Dermis microvascular lymphatic vessel endothelial cell (primary cell): ENCODE measurements at regions not wholly inside any gene's neighbourhood (a gene's known extent, or its start where the extent isn't known, plus 50 kb on each side); places are given as distances from the start of the nearest gene placed in this dataset.
"Not testable (repeated sequence)": the region's sequence is repeated elsewhere in the genome, so short reads cannot be mapped to it uniquely, and the experiment has no call there.

Experiments used
- DNase-seq, 2 donors: peaks; one replicate each; pipeline versions ENCODE4 v3.0.0 to v3.0.0-alpha.2; 2010; ENCODE audit warnings: low read depth in 2 of 2

DNA sequence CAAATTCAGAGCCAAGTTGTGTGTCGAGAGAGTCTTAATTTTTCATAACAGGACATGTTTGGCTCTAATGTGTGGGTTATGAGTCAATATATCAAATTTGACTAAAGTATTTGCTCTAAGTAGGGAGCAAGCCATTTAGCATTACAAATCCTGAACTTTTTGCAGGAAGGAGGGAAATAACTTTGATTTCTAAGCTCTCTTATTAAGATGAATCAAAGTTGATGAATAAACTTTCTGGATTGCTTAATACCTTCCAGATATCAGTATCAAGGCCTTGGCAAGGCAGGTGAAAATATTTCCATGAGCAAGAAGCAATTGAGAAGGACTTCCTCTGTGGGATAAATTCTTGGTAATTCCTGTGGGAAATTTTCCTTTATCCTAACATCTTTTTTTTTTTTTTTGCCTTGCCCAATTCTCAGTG, 258.8 kb downstream of the AHR start:
- no peak for DNase-seq

DNA sequence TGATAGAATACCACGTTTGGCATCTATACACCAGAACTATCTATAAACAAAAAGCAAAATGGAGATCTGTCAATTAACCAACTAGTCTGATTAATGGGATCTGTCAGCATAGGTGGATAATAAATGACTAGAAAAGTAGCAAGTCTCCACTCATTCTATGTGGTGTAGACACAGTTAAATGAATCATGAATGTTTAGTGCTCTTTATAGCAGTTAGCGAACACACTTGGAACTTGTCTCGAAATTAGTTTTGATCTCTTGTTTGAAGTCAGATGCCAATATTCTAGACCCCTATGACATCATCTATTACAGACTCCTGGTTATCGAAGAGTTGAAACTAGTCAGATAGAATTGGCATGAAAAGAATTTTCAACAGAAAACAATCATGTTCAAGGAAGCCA, 259.7 kb downstream of the AHR start:
- no peak for DNase-seq

DNA sequence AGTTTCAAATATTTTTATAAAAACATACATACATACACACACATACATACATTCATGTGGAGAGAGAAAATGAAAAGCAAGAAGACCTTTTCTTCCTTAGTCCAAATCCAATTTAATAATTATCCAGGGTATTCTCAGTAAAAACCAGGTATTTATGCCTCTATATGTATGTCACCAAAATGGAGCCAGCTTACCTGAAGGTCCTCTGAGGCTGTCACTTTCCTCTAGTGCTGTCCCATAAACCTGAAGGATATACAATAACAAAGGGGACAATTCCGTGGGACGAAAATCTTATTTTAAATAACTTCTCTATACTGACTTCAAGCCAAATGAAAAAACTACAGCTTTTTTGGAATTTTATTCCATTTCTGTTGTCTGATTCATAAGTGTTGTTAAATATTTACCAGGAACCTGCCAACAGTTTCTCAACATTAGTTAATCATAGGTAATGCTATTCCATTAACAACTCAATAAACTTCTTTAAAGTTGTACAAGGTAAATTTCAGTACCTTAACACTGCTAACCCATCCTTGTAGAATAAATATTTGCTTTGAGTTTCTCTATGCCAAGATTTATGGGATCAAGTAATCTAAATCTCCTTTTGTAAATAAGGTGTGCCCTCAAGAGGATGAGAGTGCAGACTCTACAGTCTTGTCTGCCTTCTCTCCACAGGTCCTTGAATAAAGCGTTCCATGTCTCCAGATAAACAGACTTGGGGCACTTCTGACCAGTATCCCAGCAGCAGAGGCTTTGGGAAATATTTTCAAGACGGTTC, 260.3 kb downstream of the AHR start:
- DNase-seq: no peak

DNA sequence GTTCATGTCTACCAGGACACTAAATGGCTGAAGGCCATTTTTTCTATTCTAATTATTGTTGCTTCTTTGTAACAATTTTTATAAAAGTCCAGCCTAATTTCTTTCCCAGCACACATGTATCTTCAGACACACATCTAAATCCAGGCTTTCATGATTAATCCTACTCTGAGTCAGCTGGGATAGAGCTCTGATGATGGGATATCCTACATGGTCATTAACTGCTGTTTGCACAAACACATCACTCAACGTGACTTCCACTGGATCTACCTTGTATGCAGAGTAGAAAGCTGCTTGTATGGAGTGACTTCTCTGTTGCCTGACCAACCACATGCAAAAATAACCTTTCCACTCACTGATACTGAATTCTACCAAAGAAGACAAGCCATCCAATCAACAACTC, 260.9 kb downstream of the AHR start:
- DNase-seq: no peak

DNA sequence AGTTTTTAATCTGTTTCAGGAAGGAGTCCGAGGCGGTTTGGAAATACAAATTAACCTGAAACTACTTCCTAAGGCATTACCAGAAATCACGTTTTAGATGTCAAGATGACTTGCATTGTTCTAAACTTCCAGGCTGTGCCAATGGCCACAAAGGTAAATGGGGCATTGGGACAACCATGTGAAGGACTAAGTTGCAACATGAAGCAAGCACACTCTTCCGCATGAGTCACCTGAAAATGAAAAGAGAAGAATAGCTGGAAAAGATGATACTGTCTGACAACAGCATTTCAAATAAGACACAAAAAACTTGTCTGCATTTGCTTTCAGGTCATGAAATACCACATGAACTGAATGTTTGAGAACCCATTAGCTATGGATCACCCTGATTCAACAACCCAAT, 262.1 kb downstream of the AHR start:
- DNase-seq: no peak

DNA sequence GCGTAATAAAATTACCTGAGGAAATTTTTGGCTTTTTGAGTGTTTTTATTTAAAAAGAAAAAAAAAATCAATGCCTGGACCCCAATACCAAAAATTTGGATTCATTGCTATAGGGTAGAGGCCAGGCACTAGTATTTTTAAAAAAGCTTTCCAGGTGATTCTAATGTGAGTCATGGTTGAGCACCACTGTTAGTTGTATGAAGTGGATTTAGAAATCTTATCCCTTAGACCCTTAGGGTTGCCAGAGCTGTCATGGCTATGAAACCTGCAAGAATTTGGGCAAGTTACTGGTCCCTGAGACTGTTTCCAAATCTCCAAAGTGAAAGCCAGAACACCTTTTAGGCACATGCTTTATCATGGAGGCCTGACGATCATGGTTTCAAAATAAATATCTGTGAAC, 262.5 kb downstream of the AHR start:
- no peak for DNase-seq

DNA sequence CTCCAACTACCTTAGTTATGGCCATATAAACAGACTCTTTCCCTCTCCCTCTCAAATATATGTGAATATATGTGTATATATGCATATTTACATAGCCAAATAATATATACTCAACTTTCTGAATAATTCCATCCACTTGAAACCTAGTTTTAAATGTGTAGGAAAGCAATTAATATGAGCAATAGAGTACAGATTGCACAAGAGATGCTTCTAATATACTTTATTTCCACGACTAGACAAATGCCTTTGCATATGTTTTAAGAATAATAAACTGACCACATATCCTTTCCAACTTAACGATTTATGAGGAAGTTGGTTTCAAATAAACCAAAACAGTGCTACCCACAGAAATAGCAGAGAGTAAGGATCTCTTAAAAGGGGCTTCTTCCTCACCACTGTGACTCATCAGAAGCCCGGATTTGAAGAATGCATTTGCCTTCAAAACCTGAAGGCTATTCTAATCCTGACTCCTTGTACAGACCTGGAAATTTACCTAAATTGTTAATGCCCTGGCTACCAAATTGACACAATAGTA, 266.3 kb downstream of the AHR start:
- no peak for DNase-seq

DNA sequence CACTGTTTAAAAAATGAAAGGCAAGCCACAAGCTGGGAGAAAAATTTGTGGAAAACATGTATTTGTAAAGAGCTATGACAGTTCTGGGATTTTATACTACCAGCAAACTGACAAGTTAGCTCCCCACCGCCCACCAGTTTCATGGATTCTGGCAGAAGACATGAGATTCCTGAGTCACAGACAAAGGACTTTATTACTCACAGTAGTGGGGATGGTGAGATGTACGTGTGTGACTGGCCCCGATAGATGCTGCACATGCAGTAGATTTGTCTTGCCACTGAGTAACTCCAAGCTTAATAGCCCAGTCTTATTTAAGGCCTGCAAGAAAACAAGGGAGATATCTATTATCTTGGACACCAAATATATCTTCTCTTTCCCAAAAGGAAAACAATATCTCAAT, 281.7 kb downstream of the AHR start:
- DNase-seq: no peak

DNA sequence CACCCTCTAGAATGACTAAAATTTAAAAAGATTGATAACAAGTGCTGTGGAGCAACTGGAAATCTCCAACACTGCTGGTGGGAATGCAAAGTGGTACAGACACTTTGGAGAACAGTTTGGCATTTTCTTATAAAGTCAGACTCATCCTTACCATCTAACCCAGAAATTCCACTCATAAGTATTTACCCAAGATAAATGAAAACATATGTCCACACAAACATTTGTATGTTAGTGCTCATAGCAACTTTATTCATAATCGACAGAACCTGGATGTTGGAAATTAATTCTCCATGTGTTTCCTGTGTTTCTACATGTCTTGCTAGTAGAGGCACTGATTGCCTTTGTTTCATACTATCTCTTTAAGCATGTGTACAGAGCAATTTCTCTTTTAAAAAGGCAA, 282.4 kb downstream of the AHR start:
- DNase-seq: no peak

DNA sequence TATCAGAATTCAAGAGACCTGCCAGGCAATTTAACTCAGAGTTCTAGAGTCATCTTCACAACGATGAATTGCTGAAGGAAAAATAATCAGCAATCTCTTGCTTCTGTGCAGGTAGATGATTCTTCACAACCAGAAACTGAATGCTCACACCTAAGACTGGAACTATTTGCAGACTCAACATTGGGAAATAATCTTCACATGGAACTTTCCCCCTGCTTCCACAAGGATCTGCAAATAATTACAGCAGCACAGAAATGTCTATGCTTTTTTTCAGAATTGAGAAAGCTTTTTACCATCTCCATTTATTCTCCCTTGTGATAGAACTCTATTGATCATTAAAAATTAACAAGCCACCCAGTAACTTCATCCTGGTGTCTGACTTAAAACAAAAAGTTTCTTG, 282.8 kb downstream of the AHR start:
- DNase-seq: no peak

DNA sequence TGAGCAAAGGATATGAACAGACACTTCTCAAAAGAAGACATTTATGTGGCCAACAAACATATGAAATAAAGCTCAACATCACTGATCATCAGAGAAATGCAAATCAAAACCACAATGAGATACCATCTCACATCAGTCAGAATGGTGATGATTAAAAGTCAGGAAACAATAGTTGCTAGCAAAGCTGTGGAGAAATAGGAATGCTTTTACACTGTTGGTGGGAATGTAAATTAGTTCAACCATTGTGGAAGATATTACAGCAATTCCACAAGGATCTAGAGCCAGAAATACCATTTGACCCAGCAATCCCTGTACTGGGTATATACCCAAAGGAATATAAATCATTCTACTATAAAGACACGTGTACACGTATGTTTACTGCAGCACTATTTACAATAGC, 284.2 kb downstream of the AHR start:
- not testable (repeated sequence) for DNase-seq

DNA sequence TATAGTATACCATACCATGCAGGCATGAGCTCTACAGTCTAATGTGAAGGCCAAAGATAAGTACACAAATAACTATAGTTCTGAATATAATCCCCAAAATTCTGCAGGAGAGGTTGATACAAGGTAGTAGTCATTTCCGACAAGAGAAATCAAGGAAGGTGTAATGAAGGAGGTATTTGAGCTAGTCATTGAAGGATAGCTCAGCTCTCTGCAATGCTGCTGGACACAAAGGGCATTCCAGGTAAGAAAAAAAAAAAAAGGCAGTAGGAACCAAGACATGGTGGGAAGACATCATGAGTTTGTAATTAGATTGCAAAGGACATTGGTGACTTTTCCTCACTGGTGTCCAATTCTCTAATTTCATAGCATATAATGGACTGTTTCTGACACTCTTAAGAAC, 285.3 kb downstream of the AHR start:
- no peak for DNase-seq

DNA sequence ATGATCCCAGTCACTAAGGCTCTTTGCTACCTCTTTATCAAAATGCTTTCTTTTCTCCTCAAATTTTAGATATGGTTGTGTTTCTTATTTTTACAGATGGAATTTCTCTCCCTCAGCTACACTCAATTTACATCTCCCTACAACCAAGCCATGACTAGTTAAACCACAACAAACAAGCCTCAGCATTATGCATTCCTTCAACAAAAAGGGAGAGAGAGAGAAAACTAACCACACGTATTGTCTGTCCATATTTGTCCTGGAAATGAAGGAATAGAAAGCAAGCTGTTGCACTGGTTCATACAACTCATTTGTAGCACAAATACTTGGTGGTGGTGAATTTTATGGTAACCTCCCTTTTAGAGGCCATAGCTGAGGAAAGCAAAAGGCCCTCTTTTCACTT, 286.4 kb downstream of the AHR start:
- no peak for DNase-seq

DNA sequence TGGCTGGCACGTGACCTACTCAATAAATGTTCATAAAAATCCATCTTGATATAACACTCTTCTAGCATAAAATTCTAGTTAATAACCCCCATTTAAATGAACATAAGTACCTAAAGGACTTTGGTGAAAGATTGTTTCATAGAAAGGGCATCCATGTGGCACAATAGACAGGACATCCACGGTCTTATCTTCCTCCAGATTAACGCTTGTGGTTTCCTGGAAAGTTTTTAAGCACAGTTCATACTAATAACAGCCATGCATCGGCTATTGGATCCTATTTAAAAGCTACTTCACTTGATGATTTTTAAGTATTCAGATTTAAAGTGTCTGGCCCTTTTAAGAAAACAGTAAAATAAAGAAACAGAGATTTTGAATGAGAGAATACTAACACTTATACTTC, 288.3 kb downstream of the AHR start:
- no peak for DNase-seq

DNA sequence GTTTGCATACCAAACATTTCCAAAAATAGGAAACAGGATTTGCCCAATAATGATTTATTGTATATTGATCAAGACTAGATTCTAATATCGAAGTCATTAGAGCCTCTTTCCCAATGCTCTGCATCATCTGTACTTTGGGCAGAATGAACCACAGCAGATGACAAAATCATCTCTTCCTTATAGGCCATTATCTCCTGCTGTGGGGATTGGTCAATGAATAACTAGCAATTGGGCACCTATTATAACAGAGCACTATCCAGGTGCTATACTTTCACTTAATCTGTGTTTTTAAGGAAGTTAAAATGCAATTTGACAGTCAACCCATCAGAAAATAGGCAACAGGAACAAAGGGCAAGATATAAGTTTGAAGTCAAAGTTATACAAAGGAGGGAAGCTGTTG, 290.3 kb downstream of the AHR start:
- no peak for DNase-seq

DNA sequence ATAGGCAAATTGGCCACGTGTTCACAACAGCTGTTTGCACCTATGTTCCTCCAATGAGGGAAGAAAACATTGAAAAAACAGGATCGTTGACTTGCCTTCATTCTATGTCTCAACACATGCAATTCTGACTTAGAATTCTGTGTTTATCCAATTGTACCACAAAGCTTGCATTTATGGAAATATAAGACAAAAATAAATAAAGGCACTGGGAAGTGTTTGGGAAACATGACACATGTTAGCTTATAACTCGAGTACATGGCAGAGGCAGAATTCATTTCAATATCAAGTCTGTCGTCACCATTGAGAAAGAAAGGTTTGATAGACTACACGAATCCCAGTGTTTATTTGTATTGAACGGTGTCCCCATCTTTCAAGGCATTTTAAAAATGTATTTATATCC, 291.2 kb downstream of the AHR start:
- no peak for DNase-seq

DNA sequence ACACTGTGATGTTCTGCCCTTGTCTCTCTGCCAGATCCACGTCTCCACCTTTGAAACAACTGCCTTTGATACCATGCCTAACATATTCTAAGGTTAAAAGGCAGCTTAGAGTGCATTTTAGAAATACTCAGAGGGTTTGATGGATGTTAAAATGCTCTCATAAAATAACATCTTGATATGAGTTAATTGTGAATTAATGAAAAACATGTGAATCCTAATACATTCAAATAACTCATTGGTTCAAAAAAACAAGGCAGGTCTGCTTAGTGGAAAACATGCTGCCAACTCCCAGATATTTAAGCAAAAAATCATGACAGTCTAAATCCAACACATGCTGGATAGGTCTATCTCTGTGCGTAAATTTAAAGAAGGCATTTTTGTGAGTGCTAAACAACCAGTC, 291.8 kb downstream of the AHR start:
- DNase-seq: no peak

DNA sequence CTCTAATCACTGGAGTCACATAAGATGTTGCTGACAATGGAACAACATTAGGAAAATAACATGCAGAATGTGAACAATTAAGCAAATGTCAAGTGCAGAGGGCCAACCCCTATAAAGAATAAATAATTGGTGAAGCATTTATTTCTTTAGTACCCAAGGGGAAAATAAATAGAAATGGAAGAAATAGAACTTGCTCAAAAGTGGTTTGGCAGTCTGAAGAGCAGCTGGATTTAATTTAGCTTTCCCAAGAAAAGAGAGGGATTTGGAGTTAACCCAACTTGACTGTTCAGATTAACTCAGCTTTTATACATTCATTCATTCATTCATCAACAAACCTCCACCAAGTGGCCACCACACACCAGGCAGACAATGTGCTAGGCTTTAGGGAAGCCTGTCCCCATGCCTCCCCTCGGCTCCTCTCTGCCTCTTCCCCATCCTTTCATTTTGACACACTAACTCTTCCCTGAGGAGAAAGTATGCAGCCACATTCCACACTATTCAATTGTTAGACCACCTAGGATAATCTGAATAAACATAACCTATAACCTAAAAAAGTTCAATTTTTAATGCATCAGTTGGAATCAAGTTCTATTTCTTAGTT, 295.5 kb downstream of the AHR start:
- no peak for DNase-seq

DNA sequence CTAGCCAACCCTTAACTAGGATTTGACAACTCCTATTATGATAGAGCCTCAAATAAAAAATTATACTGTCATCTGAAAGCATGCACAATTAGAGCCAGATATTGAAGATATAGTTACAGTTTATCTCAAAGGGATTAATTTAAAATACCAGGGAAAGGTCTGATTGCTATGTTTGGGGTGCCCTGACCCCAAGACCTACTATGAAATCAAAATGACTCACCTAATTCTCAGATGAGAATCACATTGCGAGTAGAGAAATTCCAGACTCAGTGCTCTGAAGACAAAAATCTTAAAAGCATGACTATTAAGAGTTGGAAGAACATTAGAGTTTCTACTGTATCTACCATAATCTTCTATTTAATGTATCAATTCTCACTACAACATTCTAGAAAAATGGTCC, 297.1 kb downstream of the AHR start:
- DNase-seq: no peak

DNA sequence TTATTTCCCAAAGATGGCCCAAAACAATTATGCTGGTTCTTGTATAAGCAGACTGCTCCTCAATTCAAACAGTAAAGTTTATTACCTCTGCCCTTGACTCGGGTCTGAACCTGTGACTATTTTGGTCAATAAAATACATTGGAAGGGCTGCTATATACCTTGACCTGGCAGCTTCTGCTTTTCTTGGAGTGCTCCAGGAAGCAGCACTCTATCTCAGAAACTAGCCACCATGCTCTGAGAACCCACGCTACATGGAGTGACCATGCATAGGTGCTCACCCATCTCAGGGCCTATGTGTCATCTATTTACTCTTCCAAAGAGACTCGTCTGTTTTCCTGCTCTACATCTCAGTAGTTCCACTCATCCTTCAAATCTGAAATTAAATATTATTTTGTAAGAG, 299.9 kb downstream of the AHR start:
- DNase-seq: no peak

DNA sequence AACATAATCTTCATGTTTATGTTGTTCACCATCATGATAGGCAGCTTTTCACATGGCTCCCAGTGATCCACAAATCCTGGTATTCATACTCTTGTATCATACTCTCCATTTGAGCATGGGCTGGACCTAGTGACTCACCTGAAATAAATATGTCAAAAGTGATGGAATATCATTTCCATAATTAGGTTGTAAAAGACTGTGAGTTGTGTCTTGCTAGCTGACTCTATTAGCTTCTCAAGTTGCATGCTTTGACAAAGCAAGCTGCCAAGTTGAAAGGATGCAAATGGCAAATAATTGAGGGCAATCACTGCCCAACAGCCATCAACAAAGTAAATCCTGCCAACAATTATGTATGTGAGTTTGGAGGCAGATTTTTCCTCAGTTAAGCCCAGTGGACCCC, 300.4 kb downstream of the AHR start:
- DNase-seq: no peak

DNA sequence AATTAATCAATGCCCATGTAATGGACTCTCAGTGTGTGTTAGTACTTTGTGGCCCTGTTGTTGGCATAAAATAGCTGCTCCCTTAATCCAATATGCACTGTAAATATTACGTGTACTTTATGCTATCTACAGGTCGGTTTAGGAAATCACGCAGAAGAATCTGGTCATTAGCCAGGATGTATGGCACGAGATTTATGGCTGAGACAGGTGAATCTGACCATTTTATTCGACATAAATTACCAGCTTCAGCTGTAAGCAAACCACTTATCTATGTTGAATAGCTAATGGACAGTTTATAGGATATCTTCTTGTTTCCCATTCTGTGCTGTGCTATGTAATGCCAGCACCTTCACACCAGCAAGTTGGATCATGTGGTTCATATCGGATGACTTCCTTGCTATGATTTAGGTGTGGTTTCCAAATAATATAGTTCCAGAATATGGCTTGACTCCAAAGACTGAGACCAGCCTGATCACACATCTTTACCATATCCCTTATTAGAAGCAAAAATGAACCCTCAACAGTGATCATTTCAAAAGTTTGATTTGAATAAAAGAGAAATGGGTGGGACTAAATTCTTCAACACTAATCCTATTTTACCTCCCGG, 301.4 kb downstream of the AHR start:
- DNase-seq: no peak

DNA sequence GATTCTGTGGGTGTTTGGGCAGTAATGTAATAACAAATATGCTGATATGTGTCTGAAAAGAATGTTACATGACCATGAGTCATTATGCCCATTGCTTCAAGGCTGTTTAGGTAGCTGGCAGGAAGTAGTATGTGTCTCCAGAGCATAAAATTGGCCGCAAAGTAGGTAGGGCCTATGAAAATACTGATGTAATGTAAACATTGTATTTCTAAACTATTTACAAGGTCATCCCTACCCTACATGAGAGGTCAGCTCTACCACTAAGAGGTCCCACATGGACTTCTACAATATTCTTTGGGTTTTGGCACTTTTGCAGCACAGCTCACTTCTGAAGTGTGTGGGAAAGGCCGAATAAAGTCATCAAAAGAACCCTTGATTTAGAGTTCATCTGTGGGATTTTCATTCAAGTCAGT, 301.9 kb downstream of the AHR start:
- peak in 1 of 2 donors; percentile 79 for DNase-seq
